ENCODE measurements at regions not wholly inside any gene's neighbourhood (a gene's known extent, or its start where the extent isn't known, plus 50 kb on each side); places are given as distances from the start of the nearest gene placed in this dataset.

DNA sequence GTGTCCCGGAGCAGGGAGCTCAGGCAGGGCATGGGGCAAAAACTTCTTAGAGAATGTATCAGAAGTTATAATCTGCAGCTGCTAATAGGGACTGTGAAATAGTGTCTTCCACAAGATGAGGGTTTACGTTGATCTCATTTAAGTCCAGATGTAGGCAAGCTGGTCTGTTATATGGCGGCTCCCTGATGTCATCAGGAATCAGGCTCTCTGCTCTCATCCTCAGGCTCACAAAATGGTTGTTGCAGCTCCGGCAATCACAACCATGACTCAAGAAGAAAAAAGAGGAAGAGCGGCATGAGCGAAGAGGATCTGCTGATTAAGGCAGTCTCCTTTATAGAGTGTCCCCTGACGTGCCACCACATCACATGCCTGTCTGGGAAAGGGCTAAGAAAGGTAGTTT lies 191.3 kb downstream of the KLF5 start:
- Histone ChIP-seq H3K9me3 (no peaks in the 10 kb centered on the region), H3K9ac (ENCODE audit: low read depth in 2 of 2, low read length in 2 of 2) (no peak overlapping the region), H3K27me3 (no peaks in the 10 kb centered on the region), H3K27ac (no peak overlapping the region), H3K4me1 (no peaks in the 10 kb centered on the region), H3K4me3 (no peak overlapping the region), H3K36me3 (no peaks in the 10 kb centered on the region)
- TF ChIP-seq CTCF (IDR thresholded peaks at IDR 0.05) = no peak
- intact Hi-C loops (cut with DNase I) = no loop called here
- DNase-seq = no peak

GRCh38 chr13:73248711-73249580 lies 190.1 kb downstream of the KLF5 start:
- no peak overlapping the region for H3K4me3 ChIP-seq
- H3K36me3 ChIP-seq = no peaks in the 10 kb centered on the region
- TF ChIP-seq CTCF (IDR thresholded peaks at IDR 0.05) = no peak
- DNase-seq = peak; percentile 44
- H3K27ac ChIP-seq = peak overlapping the region; percentile 34
- H3K9me3 ChIP-seq = no peaks in the 10 kb centered on the region
- intact Hi-C loops (cut with DNase I) = no loop called here
- H3K9ac ChIP-seq (ENCODE audit: low read depth in 2 of 2, low read length in 2 of 2) = peak overlapping the region in 1 of 2 donors; percentile 57
- H3K27me3 ChIP-seq = no peaks in the 10 kb centered on the region
- no peaks in the 10 kb centered on the region for H3K4me1 ChIP-seq

- H3K4me3 ChIP-seq = no peak overlapping the region
- H3K9ac ChIP-seq (ENCODE audit: low read depth in 2 of 2, low read length in 2 of 2) = no peak overlapping the region
- H3K36me3 ChIP-seq = no peaks in the 10 kb centered on the region
- H3K27me3 ChIP-seq = no peaks in the 10 kb centered on the region
- no peak overlapping the region for H3K27ac ChIP-seq
- no peak for DNase-seq
- intact Hi-C loops (cut with DNase I) = no loop called here
- H3K4me1 ChIP-seq = no peaks in the 10 kb centered on the region
- no peaks in the 10 kb centered on the region for H3K9me3 ChIP-seq
- TF ChIP-seq CTCF (IDR thresholded peaks at IDR 0.05) = no peak
These were observed 189.3 kb downstream of the KLF5 start for GRCh38 chr13:73248154-73248553.

GRCh38 chr13:73245246-73245645 lies 186.4 kb downstream of the KLF5 start:
- Histone ChIP-seq H3K4me3 (no peak overlapping the region), H3K9me3 (no peaks in the 10 kb centered on the region), H3K9ac (ENCODE audit: low read depth in 2 of 2, low read length in 2 of 2) (no peak overlapping the region), H3K27ac (no peak overlapping the region), H3K36me3 (no peaks in the 10 kb centered on the region), H3K27me3 (no peaks in the 10 kb centered on the region), H3K4me1 (no peaks in the 10 kb centered on the region)
- DNase-seq = no peak
- intact Hi-C loops (cut with DNase I) = no loop called here
- no peak for TF ChIP-seq CTCF (IDR thresholded peaks at IDR 0.05)

DNA sequence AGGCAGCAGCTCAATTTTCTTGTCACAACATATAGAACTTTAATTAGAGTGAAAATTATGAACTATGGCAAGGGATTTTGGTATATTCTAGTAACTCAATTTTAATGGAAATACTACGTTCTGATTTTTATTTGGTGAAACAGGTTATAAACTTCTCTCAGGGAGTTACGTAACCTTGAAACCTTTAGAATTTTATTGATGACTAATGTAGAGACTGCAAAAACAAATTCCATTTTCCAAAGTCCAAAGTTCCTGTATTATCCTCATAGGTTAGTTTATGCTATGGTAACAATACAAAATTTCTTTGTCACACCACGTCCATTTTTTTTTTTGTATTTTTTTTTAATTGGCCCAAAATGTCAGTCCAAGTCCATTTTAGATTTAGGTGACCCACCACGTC lies 185.7 kb downstream of the KLF5 start:
- no peak overlapping the region for H3K4me3 ChIP-seq
- intact Hi-C loops (cut with DNase I) = no loop called here
- no peak overlapping the region for H3K9ac ChIP-seq (ENCODE audit: low read depth in 2 of 2, low read length in 2 of 2)
- no peaks in the 10 kb centered on the region for H3K36me3 ChIP-seq
- no peak for TF ChIP-seq CTCF (IDR thresholded peaks at IDR 0.05)
- H3K27me3 ChIP-seq = no peaks in the 10 kb centered on the region
- H3K4me1 ChIP-seq = no peaks in the 10 kb centered on the region
- H3K27ac ChIP-seq = no peak overlapping the region
- DNase-seq = no peak
- no peaks in the 10 kb centered on the region for H3K9me3 ChIP-seq

All from colonic mucosa (tissue), 4 donors.